HG03039 (cell line): ENCODE measurements at regions not wholly inside any gene's neighbourhood (a gene's known extent, or its start where the extent isn't known, plus 50 kb on each side); places are given as distances from the start of the nearest gene placed in this dataset.
"Not testable (repeated sequence)": the region's sequence is repeated elsewhere in the genome, so short reads cannot be mapped to it uniquely, and the experiment has no call there.

Source experiments
- ATAC-seq: cut with Tn5 transposase; IDR thresholded peaks from one replicate; pipeline ENCODE4 v1.9.1; 2021; ENCODE audit warnings: mild to moderate bottlenecking, moderate library complexity; ENCODE audit not compliant: unreplicated experiment

DNA sequence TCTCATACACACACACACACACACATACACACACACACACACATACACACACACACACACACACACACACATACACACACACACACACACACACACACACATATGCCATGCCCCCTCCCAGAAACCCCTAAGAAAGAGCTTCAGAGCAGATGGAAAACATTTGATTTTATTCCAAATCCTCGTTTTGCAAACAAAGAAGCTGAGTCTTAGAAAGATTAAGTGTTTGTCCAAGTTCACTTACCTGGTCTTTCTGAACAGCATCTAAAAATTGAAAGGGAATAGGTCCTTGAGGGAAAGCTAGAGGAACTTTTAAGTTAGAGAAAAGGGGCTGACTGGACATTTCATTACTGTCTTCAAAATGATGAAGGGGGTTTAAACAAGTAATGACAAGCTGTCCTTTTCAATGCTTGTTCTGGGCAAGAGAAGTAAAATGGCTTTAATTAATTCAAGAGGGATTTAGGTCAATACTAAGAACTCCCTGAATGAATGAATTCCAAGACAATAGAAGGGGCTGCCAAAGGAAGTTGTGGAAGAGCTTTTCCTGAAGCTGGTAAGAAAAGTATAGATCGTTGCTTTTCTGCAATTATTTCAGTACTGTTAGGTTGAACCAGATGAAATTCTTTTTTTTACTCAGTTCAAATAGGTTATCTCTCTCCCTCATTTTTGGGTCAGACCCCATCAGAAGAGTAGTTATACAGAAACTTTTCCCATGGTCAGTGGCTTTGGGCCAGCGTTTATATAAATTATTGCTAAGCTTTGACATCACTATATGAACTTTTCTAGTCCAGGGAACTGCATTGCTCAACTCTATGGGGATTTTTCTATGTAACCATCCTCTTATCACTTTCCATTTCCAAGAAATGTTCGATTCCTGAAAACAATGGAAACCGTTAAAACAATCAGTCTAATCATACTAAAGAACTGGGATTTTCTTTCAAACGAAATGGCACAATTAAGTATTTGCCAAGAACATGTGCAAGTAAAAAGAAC lies 261.4 kb downstream of the MTERF1 start:
- no peak for ATAC-seq

DNA sequence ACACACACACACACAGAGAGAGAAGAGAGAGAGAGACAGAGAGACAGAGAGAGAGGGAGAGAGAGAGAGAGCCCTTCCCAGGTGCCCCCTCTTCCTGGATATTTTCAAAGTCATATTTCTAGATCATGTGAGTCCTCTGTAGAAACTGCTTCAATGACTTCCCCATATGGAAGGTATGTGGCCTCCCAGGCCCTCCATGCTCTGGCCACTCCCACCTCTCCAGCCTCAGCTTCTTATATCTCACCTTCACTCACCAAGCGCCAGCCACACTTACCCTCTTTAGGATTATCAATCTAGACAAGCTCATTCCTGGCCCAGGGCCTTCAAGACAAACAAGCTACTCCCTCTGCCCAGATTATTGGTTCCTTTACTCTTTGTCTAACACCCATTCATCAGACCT lies 259.7 kb downstream of the MTERF1 start:
- no peak for ATAC-seq

DNA sequence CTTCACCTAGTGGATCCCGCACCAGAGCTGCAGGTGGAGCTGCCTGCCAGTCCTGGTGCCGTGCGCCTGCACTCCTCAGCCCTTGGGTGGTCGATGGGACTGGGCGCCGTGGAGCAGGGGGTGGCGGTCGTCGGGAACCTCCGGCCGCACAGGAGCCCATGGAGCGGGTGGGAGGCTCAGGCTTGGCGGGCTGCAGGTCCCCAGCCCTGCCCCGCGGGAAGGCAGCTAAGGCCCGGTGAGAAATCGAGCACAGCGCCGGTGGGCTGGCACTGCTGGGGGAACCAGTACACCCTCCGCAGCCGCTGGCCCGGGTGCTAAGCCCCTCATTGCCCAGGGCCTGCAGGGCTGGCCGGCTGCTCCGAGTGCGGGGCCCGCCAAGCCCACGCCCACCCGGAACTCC lies 253.2 kb downstream of the MTERF1 start:
- not testable (repeated sequence) for ATAC-seq

DNA sequence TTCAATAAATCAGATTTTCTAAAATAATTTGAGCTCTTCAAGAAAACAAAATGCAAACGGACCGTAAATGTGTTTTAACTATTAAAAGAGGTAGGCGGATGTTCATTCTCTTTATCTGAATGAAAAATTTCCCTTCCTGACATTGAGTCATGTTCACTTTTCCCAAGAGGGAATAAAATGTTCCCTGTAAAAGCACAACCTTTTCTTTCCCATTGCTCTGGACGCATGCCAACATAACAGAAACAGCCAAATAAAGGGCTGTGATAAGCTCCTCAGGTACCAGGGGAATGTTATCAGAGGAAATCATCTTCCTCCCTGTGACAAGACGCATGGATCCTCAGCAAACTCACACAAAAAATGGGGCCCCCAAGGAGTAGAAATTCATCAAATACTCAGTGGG lies 251.8 kb downstream of the MTERF1 start:
- ATAC-seq, result no peak

DNA sequence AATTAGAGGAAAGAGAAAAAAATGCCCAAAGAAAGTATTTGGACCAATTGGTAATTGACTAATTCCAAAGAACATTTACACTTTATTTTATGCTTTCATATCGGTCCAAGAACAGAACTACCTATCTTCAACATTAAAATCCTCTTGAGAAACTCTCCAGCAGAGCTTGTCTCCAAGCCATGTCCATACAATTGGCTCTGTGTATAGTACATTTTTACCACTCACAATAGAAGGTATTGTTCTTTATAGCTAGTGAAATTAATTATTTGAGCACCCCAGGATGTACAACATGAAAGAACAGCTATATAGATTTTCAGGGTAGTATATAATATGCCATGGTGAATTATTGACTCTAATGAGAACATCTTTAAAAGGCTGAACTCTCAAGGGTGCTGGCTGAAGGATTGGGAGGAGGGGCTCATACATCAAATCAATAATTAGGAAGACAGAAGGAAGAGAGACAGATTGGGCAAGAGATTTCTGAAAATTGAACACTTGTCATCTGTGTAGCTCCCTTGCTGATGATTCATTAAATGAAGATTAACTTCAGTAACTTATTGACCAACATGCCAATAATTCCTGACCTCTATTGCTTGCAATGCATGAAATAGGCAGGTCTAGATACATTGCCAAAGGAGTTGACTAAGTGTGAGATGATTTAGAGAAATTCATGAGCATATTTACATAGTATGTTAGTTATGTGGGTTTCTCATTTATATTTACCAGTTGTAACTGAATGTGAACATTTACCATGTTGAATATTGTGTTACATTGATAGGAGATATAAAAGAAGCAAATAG lies 249.7 kb downstream of the MTERF1 start:
- ATAC-seq, result no peak

DNA sequence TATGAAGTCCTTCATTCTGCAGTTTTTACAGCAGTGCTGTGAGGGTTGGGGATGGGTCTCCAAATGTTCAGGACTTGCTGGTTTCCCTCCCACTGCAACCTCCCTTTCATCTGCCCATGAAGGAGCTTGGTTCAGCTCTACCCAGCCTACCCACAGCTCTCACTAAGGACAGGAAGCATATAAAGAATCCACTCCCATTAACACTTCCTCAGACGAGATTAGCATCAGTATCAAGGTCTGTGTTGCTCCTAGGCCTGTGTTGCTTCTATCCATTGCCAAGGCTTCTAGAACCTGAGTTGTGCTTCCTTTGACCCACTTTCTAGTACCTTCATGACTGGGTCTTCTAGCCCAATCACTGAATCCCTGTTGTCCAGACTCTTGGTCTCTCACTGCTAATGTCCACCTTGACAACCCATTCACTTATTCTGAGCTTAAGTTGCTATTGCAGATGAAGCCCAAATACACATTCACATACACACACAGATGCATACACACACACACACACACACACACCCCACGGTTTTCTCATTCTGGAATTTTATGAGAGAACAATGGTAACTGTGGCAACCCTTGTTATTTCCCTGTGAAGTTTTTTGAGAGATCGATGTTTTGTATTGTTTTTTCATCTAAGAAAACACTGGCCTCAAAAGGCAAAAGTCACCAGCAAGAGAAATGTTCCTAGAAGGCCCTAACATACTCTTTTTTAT lies 248.1 kb downstream of the MTERF1 start:
- no peak for ATAC-seq

DNA sequence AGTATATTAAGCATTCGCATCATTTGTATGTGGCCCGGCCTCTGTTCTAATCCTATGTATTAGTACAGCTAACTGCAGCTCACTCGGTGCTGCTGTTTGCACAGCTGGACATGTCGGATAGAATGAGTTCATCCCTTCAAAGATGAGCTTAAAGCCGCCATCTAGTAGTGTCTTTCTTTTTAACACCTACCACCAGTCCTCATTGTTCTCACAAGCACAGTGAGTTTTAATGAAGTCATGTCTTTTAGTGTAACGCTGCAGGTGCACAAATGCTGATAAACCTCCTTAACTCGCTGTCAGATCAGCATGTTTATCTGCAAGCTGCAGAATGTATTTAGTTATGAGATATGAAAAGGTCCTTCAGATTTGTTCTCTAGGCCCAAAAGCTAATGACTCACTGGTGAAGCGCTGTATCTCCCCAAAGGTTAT lies 247.5 kb downstream of the MTERF1 start:
- no peak for ATAC-seq

DNA sequence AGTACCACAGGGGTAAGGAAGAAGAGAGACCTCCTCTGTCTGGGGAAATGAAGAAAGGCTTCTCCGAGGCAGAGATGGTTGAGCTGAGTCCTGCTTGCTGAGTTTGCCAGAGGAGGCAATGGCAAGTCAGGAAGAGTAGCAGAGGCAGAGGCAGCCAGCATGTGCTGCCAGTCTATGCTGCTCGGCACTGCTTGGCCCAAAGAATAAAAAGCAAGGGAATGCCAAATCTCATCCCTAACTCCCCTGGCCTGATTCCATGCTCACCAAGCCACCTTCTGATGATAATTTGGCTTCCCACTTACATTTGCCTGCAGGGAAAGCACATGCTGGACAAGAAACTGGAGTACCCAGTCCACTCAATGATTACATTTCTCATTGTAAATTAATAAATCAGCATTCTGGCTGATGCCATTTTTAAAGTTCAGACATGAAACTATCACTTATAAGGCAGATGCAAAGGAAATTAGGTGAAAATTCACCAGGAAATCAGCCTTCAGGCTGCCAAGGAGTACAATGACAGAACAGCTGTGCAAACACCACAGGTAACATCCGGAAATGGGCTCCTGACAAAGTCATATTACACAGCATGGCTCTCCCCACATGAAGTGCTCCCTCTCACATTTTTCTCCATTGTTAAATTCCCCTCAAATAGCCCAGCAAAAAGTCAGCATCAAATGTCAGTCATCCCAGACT lies 245.9 kb downstream of the MTERF1 start:
- no peak for ATAC-seq

DNA sequence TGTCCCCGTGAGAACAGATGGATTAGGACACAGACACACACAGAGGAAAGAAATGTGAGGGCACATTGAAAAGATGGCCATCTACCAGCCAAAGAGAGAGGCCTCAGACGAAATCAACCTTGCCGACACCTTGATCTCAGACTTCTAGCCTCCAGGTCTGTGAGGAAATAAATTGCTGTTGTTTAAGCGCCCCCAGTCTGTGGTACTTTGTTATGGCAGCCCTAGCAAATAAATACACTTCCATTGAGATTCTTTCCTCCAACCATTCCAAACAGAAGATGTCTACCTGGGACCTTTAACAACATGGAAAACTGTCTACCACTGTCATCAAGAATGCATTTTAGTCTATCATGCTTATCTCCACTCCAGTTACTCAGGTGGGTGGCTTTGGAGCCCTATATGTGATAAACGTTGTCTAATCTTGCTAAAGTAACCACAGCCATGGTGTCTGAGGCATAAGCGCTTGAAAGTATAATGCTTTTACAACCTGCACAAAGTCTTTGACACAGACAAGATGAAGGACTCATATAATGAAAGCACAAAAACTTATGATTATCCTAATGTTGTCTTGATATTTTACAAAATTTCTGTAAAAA lies 244.3 kb downstream of the MTERF1 start:
- no peak for ATAC-seq

DNA sequence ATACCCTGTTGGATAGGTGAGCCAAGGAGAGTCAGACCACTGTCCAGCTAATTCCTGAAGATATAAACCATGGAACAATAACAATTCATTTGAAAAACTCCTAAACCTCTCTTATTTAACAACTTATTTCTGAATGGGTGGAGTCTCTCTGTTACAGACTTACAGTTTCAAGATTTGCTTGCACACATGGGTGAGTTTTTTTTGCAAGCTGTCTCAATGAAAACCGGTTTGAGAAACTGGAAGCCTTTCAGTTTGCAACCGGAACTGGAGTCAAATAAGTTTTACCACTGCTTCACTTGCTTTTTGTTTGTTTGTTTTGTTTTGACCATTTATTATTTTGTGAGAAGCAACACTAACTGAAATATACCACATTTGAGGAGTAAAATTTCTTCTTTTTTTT lies 243.8 kb downstream of the MTERF1 start:
- ATAC-seq, result no peak

DNA sequence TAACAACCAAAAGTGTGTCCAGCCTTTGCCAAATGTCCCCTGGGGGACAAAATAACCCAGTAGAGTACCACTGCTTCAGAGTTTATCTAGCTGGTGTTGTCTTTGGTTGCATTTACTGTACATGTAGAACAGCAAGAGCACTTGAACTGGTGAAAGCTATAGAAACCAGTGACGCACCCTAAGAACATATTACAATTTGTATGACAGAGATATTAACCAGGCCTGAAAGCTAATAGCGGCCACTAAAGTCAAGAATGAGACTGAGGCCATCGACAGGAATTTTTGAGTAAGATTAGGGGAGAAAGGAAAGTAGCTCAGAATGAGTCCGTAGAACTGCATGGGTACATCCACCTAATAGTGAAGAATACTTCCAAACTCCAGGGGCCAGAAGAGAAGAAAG lies 236.2 kb downstream of the MTERF1 start:
- no peak for ATAC-seq

DNA sequence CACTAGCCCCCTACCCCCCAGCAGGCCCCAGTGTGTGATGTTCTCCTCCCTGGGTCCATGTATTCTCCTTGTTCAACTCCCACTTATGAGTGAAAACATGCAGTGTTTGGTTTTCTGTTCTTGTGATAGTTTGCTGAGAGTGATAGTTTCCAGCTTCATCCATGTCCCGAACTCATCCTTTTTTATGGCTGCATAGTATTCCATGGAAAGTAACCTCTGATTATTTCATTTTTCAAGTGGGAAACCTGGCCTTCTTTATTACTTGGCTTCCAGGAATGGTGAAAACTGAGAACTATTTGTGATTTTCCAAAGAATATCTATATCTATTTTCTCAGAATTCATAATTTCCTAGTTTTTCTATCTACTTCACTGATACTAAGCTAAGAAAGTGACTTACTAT lies 235.0 kb downstream of the MTERF1 start:
- no peak for ATAC-seq

DNA sequence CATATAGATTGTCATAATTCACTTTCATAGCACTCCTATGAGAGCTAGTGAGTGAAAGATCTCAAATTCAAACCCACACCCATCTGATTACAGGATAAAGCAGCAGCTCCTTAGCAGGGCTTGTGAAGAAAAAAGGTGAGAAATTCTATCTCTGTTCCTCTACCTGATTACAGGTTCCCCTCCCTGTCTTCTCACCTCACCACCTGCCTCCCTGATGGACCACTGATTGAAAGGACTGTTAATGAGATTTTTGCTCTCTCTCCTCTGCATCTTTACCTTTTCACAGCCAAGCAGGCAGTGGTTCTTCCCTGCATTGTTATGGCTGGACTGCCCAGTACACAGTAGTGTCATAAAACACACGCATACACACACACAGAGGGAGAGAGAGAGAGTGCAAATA lies 228.5 kb downstream of the MTERF1 start:
- ATAC-seq, result no peak

DNA sequence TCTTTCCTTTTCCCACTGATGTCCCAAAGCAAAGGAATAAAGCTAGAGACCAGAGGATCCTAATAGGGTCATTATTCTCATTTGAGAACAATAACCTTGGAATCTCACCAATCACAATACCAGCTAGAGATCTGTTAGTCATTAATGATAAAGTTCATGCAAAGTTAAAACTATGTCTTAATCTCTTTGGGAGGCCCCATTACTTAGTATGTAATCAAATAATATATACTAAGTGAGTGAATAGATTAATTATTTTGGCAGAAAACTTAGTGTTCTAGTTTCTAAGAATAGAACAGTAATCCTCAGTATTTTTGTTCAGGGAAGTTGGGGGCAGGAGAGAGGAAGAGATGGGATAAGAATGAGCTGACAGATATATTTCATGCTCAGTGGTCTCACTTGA lies 227.2 kb downstream of the MTERF1 start:
- no peak for ATAC-seq

DNA sequence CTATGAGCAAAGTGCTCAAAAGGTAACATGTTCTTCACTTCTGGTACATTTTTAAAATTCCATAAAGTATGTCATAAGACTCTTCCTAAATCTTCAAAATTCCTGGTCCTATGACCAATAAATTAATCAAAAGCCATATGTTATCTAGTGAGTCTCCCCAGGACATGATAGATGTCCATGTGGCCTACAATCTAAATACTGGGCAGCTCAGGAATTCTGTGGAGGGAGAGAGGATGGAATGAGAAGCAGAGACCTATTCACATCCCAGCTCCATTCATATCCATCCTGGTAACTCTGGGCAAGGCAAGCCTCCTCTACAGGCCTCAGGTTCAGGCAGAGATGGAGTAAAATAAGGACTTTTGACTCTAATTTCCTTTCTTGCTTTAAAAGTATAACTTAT lies 224.8 kb downstream of the MTERF1 start:
- no peak for ATAC-seq

DNA sequence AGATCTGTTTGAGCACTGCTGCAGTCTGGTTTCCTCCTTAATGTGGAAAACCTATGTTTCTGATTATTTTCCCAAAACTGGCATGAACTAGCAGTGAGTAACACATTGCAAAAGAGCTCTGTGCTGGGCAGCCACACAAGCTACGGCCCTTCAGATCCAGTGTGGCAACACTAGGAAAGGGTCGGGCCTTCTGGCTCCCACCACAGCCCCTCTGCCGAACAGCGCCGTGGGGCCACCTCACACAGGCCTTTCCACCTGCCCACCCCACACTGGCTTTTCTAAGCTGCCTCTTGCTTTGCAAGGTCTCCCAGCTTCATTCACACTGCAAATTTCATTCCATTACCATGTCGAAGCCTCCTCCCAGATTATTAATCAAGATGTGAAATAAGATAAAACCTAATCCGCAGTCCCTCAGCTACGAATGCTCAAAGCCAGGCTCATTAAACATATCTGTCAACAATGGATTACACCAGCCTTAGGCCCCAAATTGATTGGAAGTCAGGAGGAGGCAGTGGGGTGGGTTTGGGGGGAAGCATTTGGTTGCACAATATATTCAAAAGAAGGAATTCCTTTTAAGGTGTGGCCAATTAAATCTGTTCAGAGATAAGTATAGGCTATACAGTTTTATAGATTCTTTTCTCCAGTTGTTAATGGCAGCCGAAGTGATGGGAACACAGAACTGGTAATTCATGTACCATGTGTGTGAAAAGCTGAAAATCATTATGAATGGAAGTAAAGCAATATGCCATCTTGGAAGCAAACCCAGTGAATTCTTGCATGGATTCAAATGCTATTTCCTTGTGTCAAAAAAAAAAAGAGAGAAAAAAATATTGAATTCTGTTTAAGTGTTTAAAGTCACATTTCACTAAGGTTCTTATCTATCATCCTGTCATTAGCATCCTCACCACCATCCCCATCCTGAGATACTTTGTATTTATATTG lies 223.7 kb downstream of the MTERF1 start:
- ATAC-seq, result no peak

DNA sequence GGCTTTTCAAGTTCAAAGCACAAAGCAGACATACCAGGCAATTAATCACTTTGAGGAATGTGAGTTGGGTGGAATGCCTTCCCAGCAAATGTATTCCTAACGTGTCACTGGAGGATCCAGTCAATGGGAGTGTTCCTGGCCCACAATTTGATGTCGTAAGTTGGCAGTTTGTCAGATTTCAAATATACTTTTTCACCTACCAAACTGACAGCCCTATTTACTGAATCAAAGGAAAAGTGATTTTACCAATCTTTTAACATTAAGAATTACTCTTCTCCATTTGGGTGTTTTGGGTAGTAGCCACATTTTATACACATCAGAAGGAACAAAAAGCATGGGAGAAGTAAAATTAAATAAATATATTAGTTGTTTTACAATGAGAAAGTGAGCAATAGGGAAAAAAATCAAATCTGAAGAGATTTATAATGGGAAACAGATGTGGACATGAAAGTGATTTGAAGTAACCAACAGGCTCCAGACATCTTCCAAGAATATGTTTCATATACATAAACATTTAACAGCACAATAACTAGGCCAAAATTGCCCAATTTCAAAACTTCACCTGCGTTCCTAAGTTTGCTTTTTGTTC lies 222.9 kb downstream of the MTERF1 start:
- ATAC-seq, result no peak

DNA sequence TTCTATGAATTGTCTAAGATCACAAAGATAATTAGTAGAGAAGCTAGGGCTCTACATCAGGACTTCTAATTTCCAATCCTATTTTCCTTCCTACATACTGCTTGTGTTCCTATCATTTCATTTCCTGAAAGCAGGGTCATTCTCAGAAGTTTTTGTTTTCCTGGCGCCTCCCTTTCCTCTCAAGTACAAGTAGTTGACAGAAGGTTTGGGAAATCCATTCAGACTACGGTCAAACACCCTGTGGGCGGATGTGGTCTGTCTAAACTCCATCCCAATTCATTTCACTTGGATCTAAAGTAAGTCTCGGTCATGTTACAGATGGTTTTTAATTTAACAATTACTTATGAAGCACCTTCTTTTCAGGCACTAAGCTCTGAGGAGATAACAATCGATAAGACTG lies 221.4 kb downstream of the MTERF1 start:
- ATAC-seq, result no peak
